Left cardiac atrium (tissue), 4 donors: ENCODE measurements at regions not wholly inside any gene's neighbourhood (a gene's known extent, or its start where the extent isn't known, plus 50 kb on each side); places are given as distances from the start of the nearest gene placed in this dataset.
A peak's percentile ranks its signal among the peaks of the same experiment; 100 is the strongest.

Experiments
- ATAC-seq, 2 donors: fragments of 200-7000 bp; cut with Tn5 transposase; one replicate each; pipeline ENCODE4 v1.9.1; 2020; ENCODE audit warnings: mild to moderate bottlenecking in 2 of 2, moderate library complexity in 2 of 2
- DNase-seq: peaks from one replicate; pipeline ENCODE4 v3.0.0-alpha.2; 2020
- intact Hi-C, 2 donors: fragments of 100-400 bp; cut with DNase I; formaldehyde crosslinking; loops; one replicate each; pipeline versions ENCODE4 v1.14.1 to v1.15.1; 2022 to 2023
- donor health status: DM: no; HTN: yes; CAD: no.
- donor health status: DM: no; HTN: yes; CAD: no; lungs with severe emphysema.
- donor health status: DM: yes; HTN: yes; CAD: no.
- donor health status: Dilated cardiomyopathy.

DNA sequence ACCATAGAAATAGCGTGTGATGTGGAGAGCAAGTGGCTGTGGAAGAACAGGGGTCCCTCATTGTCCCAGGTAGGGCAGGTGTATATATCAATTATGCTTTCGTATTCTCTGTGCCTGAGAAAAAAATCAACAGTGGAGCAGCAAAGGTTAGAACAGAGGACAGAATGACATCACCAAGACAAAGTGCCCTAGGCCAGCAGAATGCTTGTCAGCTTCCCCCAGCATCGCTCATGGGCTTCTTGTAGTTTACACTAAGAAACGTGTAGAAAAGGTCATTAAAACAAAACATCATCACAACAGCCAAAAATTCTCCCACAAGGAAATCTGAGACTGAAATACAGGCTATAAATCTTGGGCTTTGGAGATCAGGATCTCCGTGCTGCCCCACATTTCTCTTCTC is 288.0 kb downstream of the TDRD15 start:
- no peak for DNase-seq
- no peak for ATAC-seq
- intact Hi-C loops: no loop called here

DNA sequence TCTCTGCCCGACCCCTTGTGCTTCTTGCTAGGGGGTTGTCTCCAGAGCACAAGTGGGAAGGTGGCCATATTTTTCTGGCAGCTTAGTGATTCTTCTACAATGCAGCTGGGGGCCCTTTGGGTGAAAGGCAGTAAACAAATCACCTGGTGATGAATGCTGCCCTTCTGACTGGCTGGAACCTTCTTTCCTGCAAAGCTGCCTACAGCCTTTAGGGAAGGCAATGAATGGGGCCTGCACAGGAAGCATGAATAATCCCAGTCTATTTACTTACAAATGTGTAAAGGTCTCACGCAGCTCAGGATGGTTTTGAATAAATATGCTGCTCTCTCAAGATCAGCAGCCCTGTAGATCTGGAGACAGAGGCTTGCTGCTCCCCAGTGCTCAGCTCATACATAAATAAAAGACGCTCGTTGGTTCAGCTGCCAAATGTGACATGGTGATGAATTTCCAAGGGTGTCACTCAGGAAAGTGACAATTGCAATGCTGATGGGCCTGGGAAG is 289.2 kb downstream of the TDRD15 start:
- no peak for DNase-seq
- intact Hi-C loops: no loop called here
- no peak for ATAC-seq

DNA sequence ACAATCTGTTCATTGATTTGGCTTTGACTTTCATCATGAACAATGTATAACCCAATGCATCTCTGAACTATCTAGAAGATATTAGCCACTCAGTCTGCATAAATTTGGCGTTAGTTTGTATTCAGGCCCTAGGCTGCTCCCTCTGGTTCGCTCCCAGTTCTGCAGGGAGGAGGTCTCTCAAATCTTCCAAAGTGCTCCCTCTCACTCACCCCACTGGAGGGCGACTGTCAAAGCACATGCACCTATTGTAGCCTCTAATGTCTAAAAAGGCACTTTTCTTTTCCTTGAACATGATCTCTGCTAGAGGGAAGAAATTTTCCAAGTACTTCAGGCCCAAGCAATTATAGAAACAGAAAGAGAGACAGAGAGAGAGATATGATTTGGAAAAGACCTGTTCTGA is 291.5 kb downstream of the TDRD15 start:
- ATAC-seq: no peak

DNA sequence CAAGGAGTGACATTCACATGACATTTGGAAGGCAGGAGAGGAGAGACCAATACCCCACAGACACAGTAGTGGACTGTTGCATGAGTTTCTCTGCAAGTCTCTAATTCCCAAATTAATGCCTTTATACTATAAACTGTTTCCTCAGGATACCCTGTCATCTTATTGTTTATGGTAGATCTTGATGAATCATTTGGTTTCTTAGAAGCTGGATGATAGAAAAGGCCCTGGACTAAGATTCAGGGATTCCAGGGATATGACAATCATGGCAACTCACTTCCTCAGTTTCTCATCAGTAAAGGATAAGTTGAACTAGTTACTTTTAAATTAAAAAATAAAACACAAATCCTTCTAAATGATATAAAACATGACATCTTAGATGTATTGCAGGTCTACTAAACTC is 292.5 kb downstream of the TDRD15 start:
- no peak for ATAC-seq
- intact Hi-C loops: no loop called here

More for the DNA sequence above, 291.5 kb downstream of the TDRD15 start:
- intact Hi-C loops: no loop called here
- no peak for DNase-seq

DNA sequence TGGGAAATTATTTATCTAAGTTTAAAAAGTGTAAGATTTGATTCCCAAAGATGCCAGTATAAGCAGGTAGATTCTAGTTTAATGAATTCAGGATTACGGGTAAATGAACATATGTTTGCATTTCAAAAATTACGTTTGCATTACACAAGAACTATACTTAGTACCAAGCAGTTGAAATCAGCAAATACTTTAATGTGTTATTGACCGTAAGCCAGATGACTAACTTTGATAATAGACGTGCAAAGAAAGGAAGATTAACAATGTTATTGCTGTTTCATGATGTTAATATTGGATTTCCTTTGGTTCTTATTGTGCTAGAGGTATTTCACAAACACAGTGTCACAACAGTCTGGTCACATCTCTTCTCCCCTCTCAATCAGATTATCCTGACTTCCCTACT is 294.7 kb downstream of the TDRD15 start:
- intact Hi-C loops: no loop called here
- ATAC-seq: no peak
- DNase-seq: no peak

More for the DNA sequence above, 292.5 kb downstream of the TDRD15 start:
- DNase-seq: no peak

DNA sequence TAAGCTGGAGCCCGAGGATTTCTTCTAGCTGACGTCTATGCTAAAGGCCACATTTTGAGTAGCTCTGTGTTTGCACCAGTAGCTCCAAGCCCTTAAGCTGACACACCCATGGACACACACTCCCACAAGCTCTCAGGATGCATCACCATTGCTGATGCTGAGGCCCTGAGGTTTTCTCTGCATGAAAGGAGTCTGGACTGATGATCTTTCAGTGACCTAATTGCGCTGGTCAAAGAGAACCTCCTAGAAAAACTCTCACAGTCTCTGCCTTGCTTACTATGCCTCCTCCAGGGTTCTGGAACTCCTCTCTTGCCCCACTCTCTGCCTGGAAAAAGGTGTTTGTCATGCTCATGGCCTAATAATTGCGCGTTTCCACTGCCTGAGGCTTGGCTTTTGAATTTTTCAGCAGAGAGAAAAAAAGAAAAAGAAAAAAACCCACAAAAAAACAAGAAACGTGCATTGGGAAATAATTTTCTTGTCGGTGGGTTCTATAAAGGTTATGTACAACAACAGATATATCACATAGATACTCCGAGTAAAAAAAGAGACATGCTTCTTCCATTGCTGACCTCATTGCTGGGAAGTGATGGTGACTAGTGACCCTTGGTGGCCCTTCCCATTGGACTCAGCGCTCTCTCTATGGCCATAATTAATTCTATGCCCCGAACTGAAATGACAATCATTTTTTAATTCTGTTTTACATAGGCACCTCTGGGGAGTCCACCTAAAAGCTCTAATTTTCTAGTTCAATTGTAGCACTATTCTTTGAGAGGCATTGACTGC is 297.0 kb downstream of the TDRD15 start:
- ATAC-seq (no peak), DNase-seq (no peak)
- intact Hi-C loops: no loop called here

DNA sequence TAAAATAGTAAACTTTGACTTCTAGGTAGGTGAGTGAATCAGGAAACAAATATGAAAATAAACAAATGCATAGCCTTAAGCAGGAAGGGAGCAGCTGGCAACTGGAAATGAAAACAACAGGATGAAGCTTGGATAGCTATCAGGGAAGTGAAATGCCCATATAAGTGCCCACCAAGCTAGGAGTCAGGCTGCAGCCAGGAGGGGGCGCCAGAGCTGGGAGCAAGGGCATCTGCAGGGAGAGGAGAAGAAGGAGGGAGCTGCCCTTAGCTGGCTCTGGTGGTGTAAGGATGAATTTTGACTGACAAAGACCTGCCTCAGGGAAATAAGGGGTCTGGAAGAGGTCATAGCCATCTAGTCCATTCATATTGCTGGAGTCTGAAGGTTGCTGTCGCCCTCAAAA is 298.3 kb downstream of the TDRD15 start:
- intact Hi-C loops: no loop called here
- no peak for DNase-seq
- ATAC-seq: no peak

DNA sequence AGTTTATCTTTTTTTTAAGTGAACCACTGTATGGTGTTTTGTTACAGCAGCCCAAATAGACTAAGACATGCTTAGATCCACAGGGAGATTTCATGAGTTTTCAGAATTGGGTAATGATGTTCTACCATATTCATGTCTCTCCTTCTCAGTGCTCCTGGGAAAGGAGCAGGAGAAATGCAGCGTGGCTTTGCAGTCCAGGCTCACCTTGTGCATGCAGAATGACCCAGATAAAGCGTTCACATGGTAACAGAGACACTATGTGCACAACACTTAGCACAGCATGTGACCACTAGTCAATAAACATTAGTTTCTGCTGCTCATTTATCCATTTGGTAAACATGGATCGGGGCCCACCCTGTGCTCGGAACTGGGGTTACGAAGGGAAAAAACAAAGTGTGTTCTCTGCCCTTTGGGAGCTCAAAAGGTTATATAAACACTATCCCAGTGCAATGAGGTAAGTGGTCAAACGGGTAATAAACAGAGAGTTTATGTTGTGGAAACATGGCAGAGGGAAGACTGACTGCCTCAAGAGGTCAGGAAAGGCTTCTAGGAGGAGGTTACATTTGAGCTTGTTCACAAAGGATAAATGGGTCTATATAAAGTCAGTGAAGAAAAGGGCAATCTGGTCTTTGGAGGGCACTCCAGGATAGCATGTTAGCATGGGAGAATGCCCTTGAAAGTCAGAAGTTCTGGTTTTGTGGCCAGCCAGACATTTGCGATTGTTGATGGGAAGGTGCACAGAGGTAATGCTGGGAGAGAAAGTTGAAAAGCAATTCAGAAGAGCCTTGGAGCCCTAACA is 299.2 kb downstream of the TDRD15 start:
- ATAC-seq (no peak), DNase-seq (no peak)
- intact Hi-C loops: no loop called here

DNA sequence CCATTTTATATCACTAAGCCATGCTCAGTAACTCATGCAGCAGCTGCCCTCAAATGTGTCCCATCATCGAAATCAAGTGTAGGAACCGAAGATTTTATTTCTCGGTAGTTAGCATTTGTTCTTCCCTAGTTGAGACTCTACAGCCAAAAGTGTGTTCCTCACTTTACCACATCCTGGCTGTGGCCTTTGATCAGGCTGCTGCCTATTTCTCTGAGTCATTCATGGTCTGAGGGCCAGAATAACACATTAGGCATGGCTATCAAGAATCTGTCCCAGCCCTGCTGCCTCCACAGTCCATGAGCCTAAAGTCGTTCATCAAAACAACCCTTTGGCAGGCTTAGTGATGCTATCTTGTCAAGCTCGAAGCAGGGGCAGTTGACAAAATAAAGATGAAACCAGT is 300.1 kb downstream of the TDRD15 start:
- DNase-seq (no peak), ATAC-seq (no peak)
- intact Hi-C loops: no loop called here

DNA sequence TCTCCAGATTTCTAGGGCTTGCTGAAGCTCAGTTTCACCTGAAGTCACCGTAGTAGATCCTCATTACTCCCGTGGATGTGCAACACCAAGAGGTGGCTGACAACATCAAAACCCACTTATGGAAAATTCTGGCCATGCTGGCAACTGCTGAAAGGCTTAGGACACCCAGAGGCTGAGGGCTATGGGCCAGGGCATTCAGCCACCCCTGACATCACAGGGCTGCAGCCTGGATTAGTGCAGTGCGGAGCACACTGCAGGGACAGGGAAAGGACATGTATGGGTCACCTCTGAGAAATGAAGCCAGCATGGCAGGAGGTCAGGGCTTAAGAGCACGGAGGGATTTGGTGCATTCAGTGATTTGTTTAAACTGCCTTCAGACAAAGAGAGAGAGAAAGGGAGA is 300.6 kb downstream of the TDRD15 start:
- peak in 1 of 2 donors; percentile 81 for ATAC-seq
- intact Hi-C loops: no loop called here
- DNase-seq: peak; percentile 26

DNA sequence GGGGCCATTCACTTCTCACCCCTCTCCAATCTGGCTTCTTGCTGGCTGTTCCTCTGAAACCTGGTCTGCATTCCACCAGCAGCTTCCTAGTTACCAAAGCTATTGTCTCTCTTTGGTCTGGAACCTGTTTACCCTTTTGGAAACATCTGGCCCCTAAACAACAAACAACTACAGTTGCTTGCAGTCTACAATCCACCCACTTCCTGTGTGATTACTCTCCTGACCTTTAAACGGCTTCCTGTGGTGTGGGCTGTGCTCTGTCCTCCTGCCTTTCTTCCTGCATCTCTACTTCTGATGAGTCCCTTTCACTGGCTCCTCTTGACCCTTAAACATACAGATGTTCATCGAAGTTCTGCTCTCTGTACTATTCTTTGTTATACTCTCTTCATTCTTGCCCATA is 303.8 kb downstream of the TDRD15 start:
- DNase-seq: no peak
- intact Hi-C loops: no loop called here
- no peak for ATAC-seq

DNA sequence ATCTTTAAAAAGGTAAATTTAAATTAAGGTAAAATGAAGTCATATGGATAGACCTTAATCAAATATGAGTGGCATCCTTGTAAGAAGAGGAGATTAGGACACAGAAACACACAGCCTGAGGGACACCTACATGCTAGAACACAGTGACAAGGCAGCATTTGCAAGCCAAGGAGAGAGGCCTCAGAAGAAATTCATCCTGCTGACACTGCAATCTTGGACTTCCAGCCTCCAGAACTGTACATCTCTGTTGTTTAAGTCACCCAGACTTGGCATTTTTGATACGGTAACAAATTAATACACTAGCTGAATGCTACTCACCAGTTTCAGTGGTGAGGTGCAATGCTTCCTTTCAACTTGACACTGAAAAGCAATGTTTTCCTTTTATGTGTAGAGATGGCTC is 305.0 kb downstream of the TDRD15 start:
- DNase-seq (no peak), ATAC-seq (no peak)
- intact Hi-C loops: no loop called here

DNA sequence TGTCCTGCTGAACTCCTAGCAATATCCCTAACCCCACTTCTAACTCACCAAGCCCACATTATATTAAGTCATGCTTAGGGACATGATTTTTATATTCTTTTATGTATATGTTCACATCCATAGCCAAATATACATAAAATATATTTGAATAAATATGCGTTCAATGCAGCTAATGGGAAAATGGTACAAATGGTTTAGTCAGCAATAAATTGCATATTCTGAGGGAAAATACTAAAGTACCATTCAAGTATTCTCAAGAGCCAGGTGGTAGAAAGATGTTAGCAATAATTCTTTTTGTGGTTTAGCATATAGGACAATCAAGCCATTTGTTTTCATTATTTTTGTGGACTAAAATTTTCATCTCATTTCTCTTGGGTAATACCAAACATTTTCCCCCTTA is 306.0 kb downstream of the TDRD15 start:
- intact Hi-C loops: no loop called here
- DNase-seq (no peak), ATAC-seq (no peak)

DNA sequence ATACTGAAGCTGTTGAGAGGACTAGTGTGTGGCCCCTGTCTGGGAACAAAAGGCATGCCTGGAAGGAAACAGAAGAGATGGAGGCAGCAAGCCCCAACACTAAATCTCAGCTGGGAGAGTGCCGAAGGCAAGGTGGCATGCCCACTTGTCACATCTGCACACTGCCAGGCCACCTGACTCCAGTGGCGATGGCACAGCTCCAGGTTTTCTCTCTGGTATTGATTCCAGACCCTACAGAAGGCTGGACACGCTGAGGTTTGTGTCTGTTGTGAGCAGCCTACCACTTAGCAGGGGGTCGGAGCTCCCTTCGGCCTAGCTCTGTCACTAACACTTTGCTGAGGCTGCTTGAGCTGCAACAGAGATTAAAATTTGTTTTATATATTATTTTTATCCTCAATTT is 307.3 kb downstream of the TDRD15 start:
- no peak for ATAC-seq
- DNase-seq: no peak
- intact Hi-C loops: no loop called here

DNA sequence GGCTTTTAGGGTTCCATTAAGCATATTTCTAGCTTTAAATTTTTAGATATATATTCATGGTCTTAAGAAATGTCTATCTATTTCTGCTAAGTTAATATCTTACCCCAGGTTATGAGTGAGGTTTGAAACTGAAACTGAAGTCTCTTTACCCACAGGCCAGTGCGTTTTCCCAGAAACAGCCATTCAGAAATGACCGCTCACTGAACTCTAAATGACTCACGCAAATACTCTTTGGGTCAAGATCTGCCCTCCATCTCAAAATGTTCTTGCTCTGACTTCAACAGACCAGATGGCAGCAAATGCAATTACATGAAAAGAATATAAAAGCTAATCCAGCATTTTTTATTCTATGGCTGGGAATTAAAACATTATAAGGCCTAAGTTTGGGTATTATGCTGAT is 315.2 kb downstream of the TDRD15 start:
- DNase-seq: no peak
- intact Hi-C loops: no loop called here
- ATAC-seq: no peak

DNA sequence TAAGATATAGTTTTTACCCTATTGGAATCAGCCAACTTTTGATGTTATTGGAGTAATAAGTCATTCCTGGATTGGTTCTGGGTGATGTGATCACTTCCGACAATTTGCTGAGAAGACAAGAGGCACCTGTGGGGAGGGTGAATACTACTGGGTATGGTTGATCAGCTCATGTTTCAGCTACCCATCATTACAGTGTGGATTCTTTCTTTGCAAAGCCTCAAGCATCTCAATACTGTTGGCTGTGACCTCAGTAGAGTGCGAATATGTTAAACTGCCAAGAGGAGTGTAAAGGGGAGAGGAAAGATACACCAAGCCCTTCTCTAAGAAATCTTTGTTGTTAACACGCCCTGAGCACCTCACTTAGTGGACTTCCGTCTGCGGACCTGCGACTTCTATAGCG is 317.7 kb downstream of the TDRD15 start:
- ATAC-seq: no peak
- intact Hi-C loops: no loop called here
- DNase-seq: no peak

DNA sequence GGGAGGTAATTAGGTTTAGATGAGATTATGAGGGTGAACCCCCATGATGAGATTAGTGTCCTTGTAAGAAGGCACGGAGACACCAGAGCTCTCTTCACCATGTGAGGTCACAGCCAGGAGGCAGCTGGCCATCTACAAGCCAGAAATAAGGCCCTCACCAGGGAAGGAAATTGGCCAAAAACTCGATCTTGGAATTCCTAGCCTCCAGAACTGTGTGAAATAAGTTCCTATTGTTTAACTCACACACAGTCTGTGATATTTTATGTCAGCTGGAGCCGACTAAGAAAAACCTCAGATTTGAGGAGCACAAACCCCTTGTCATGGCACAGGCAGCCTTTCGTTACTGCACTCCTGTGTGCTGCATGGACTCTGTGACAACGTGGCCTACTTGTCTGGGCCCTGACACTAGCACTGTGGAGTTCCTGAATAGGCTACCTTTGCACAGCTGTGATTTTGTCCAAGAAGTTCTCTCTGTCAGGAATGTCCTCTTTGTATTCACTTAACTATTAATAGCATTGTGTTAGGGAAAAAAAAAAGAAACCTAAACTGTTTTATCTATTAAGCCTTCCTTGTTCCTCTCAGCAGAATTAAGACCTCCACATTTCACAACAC is 319.8 kb downstream of the TDRD15 start:
- DNase-seq: no peak
- peak in 1 of 2 donors; percentile 49 for ATAC-seq
- intact Hi-C loops: no loop called here

DNA sequence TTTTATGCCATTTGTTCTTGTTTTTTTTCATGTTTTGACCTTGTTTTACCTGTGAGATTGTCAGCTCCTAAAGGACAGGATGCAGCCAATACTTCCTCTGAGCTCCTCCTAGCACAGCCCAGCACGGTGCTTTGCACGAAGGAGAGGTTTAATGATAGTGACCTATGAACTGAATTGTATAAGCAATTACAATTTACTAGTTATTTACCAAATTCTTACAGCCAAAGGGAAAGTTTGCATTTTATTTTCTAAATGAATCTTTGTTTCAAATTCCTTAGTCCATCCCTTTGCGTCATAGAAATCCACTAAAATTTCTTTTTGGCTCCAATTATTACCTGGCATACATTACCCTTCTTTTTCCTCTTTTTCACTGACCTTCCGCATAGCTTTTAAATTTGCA is 326.1 kb downstream of the TDRD15 start:
- ATAC-seq: no peak
- DNase-seq: no peak
- intact Hi-C loops: no loop called here

DNA sequence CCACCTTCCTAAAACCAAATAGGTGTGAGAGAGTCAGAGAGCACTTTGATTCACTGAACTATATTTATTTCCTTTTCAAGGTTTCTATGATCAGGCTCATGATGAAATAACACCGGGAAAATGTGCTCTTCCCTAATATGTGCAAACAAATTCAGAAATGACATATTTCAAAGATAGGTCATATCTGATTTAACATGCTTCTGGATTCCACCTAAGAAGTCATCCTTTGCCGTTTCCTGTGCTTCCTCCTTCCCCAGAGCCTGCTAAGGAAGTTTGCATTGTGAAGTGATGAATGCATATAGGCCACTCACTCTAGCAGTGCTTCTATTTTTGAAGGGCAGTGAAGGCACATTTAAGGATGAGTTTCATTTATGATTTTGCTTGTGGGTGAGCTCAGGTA is 327.6 kb downstream of the TDRD15 start:
- no peak for DNase-seq
- intact Hi-C loops: no loop called here

DNA sequence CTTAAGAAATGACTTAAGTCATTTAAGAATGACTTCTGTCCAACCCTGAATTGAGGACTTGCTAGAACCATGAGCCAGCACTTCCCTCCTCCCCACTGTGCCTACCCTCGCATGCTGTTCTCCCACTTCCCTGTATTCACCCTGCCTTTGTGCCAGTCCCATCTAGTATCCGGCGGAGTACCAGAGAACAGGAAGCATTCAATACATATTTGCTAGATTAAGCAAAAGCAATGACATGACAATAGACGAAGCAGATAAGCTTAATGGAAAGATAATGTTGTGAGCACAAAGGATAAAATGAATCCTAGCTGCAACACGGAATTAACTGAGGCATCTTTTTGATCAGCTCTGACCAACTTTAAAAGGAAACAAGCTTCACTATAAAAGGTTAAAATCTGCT is 328.5 kb downstream of the TDRD15 start:
- intact Hi-C loops: no loop called here
- DNase-seq (no peak), ATAC-seq (no peak)

More for the DNA sequence above, 327.6 kb downstream of the TDRD15 start:
- no peak for ATAC-seq
